HG02973 (cell line): ENCODE measurements at regions not wholly inside any gene's neighbourhood (a gene's known extent, or its start where the extent isn't known, plus 50 kb on each side); places are given as distances from the start of the nearest gene placed in this dataset.

Source experiments
- ATAC-seq: cut with Tn5 transposase; IDR thresholded peaks from one replicate; pipeline ENCODE4 v1.9.1; 2021; ENCODE audit warnings: moderate library complexity; ENCODE audit not compliant: unreplicated experiment

DNA sequence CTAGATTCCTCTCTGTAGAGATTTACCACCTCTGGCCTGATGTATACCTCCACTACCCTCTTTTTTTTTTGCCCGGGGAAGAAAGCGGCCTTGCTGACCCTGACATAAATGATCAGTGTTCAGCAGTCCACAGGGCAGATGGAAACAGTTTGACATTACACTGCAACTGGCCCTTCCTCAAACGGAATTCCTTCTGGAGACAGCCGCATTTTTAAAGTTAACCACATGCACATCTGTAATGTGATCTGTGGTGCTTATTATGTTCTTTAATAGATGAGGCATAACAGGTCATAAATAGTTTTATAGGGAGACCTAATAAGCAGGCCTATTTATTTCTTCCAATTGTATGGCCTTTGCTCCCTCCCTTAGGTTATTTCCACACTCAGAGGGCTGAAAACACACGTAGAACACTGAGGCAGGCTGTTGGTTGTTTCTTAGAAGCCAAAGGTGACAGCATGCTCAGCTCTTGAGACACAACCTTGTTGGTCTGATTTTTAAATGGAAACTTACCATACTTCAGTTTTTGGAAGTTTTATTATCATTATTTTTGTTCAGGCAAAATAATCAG is 84.0 kb upstream of the APC start:
- no peak for ATAC-seq

- ATAC-seq, result no peak
These were observed 82.2 kb upstream of the APC start for GRCh38 chr5:112655513-112655912.

DNA sequence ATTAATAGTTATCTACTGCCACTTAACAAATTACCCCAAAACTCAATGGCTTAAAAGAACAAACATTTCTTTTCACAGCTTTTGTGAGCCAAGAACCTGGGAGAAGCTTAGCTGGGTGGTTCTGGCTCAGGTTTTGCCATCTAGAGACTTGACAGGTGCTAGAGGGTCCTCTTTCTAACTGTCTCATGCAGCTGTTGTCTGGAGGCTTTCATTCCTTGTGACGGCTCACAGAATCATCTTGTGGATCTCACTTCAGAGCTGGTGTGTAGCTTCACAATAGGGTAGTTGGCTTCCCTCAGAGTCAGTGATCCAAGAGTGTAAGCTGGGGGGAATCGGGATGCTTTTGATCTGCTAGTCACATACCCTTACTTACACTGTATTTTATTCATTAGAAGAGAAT is 81.2 kb upstream of the APC start:
- ATAC-seq, result no peak

DNA sequence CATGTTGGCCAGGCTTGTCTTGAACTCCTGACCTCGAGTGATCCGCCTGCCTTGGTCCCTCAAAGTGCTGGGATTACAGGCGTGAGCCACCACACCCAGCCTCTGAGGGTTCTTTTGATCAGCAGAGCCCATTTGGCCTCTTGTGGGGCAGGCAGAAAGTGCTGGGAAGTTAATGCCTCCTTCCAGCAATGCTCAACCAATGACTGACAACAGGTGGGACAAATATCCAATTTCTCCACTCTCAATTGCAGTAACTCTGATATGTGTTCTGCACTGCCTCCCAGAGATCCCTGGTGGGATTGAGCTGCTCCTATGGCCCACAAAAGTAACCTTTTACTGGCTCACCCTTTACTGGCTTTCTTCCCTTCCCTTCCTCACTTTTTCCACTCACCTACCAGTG is 79.9 kb upstream of the APC start:
- ATAC-seq, result no peak

DNA sequence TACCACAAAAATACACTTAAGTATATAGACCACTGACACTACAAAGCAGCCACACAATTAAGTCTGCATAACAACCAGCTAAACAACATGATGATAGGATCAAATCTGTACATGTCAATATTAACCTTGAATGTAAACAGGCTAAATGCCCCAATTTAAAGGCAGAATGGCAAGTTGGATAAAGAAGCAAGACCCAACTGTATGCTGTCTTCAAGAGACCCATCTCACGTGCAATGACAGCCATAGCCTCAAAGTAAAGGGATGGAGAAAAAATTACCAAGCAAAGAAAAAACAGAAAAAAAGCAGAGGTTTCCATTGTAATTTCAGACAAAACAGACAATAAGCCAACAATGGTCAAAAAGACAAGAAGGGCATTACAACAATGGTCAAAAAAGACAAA is 77.3 kb upstream of the APC start:
- ATAC-seq, result no peak

DNA sequence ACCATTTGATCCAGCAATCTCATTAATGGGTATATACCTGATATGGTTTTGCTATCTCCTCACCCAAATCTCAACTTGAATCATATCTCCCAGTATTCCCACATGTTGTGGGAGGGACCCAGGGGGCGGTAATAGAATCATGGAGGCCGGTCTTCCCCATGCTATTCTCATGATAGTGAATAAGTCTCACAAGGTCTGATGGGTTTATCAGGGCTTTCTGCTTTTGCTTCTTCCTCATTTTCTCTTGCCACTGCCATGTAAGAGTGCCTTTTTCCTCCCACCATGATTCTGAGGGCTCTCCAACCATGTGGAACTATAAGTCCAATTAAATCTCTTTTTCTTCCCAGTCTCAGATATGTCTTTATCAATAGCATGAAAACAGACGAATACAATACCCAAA is 74.5 kb upstream of the APC start:
- ATAC-seq, result no peak

GRCh38 chr5:112668016-112668415 is 69.7 kb upstream of the APC start:
- ATAC-seq, result no peak

DNA sequence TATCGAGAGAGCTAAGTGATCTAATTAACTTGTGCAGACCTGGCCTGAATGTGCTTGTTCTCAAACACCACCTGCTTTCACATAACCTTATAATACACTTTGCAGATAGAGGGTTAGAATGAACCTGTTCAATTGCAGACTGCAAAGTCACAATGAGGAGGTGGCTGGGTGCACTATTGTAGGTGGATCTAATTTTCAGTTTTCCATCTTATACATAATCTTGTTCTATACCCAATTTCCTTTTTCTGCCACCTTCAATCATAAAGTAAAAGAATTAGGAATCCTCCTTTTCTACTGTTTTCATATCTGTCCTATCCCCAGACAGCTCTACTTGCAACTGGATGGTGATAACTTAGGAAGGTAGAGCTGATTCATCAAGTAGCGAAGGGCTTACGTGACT is 68.8 kb upstream of the APC start:
- ATAC-seq, result no peak

DNA sequence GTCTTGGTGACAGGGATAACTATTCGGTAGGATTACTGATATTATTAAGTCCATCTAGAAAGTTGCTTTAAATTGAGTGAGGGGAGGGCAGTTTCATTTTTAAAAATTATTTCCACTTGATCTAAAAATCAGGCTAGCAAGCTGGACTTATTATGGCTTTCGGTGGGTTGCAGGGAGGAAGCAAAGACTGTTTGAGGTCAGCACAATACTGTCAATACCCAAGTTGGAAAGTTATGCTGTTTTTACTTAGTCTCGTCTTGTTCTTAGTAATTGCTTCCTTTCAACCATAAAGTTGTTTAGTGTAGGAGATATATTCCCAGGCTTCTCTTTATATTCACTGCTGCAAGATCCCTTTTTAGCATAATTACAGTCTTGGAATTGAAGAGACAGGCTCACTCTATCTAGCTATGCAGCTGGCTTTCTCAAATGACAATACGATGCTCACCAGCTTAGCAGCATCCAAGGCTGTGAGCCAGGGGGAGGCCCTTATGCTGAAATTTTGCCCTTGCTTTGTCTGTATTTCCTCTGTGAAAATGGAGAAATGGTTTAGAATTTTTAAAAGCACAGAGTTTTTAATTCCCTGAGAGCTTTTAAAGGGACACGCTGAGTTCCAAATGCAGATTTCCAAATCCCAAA is 68.2 kb upstream of the APC start:
- no peak for ATAC-seq

GRCh38 chr5:112671687-112672086 is 66.0 kb upstream of the APC start:
- ATAC-seq, result no peak

- peak; percentile 69 for ATAC-seq
These were observed 56.2 kb upstream of the APC start for GRCh38 chr5:112681481-112681908.

GRCh38 chr5:112682621-112683061 is 55.0 kb upstream of the APC start:
- no peak for ATAC-seq

GRCh38 chr5:112684121-112684520 is 53.6 kb upstream of the APC start:
- ATAC-seq, result no peak

GRCh38 chr5:112684737-112685136 is 52.9 kb upstream of the APC start:
- ATAC-seq, result no peak

- ATAC-seq, result no peak
These were observed 52.3 kb upstream of the APC start for GRCh38 chr5:112685386-112685785.

DNA sequence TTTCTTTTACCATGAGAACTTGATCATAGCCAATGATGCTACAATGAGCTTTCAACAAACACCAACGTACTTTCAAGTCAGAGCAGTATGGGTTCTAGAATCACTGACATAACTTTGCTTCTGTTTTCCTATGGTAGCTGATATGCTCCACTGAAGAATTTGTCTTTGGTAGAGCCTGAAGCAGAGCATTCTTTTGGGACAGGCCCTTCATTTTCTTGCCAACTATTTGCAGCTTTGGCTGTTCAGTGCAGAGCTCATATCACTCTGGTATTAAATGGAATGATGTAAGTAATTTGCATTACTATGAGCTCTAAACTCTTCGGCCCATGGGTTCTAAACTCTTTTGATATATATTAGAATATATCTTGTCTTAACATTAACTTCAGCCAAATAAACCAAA is 51.8 kb upstream of the APC start:
- no peak for ATAC-seq

DNA sequence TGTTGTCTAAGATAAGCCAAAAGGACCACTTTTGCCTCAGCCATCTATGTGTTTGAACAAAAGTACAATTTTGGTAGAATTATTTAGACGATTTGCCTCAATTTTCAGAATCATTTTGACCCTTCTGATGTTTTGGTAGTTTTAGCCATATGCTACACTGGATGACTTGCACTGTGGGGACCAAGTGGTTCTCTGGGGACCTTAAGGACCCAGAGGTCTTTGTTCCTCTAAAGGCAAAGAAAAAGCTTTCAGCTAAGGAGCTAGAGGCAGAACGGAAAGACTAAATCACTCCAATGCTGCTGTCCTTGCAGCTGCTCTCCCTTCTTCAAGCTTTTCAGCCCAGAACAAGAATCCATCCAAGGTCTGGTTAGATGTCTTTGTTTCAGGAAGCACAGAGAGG is 51.0 kb upstream of the APC start:
- ATAC-seq, result no peak

- ATAC-seq, result no peak
These were observed 50.4 kb upstream of the APC start for GRCh38 chr5:112687306-112687705.
